Liver (tissue), 8 donors: ENCODE measurements at regions not wholly inside any gene's neighbourhood (a gene's known extent, or its start where the extent isn't known, plus 50 kb on each side); places are given as distances from the start of the nearest gene placed in this dataset.

Experiments used
- DNase-seq: peaks from one replicate; pipeline ENCODE4 v3.0.0-alpha.2; 2017; ENCODE audit warnings: low spot score
- H3K27ac ChIP-seq, 2 donors: one replicate each; pipeline ENCODE4 v1.7.0; 2013; ENCODE audit warnings: inconsistent platforms in 2 of 2, low read length in 2 of 2, control low read depth in 1 of 2, low read depth in 1 of 2, mild to moderate bottlenecking in 1 of 2
- H3K27me3 ChIP-seq, 4 donors: one replicate each; pipeline versions ENCODE4 v1.6.1 to v1.7.0; 2013; ENCODE audit warnings: low read length in 3 of 4, inconsistent platforms in 1 of 4, mild to moderate bottlenecking in 1 of 4, moderate library complexity in 1 of 4; ENCODE audit not compliant: control insufficient read depth in 4 of 4, insufficient read depth in 4 of 4
- H3K36me3 ChIP-seq, 4 donors: one replicate each; pipeline versions ENCODE4 v1.6.1 to v1.7.0; 2013; ENCODE audit warnings: low read length in 3 of 4, mild to moderate bottlenecking in 3 of 4, low read depth in 1 of 4, moderate library complexity in 1 of 4; ENCODE audit not compliant: control insufficient read depth in 4 of 4, insufficient read depth in 3 of 4
- H3K4me1 ChIP-seq, 4 donors: one replicate each; pipeline versions ENCODE4 v1.6.1 to v1.7.0; 2013; ENCODE audit warnings: low read length in 3 of 4, mild to moderate bottlenecking in 3 of 4, moderate library complexity in 1 of 4; ENCODE audit not compliant: control insufficient read depth in 4 of 4, insufficient read depth in 4 of 4
- H3K4me3 ChIP-seq, 3 donors: one replicate each; pipeline versions ENCODE4 v1.6.1 to v1.7.0; 2013; ENCODE audit warnings: low read length in 3 of 3, control low read depth in 1 of 3, low read depth in 1 of 3, mild to moderate bottlenecking in 1 of 3
- H3K9ac ChIP-seq, 2 donors: one replicate each; pipeline ENCODE4 v1.7.0; 2013; ENCODE audit warnings: low read length in 2 of 2, mild to moderate bottlenecking in 2 of 2, moderate library complexity in 2 of 2, control low read depth in 1 of 2, low read depth in 1 of 2
- H3K9me3 ChIP-seq, 4 donors: one replicate each; pipeline versions ENCODE4 v1.6.1 to v1.7.0; 2013; ENCODE audit warnings: low read length in 3 of 4; ENCODE audit not compliant: control insufficient read depth in 4 of 4
- ATF3 ChIP-seq: IDR thresholded peaks from 2 replicates; pipeline ENCODE4 v1.6.1; 2016; ENCODE audit warnings: antibody characterized with exemption
- CTCF ChIP-seq: fragments of 150-350 bp; IDR thresholded peaks from 2 replicates; pipeline ENCODE4 v1.5.1; 2017; ENCODE audit warnings: improper control_type of control experiment, low read depth, low read length; ENCODE audit not compliant: missing input control
- EGR1 ChIP-seq, 2 donors: IDR thresholded peaks; 2 replicates each; pipeline ENCODE4 v1.6.1; 2016 to 2018; ENCODE audit warnings: antibody characterized with exemption in 2 of 2, low read depth in 2 of 2
- FOXA1 ChIP-seq: IDR thresholded peaks from 2 replicates; pipeline ENCODE4 v1.6.1; 2016; ENCODE audit warnings: antibody characterized with exemption
- FOXA2 ChIP-seq: IDR thresholded peaks from 2 replicates; pipeline ENCODE4 v1.6.1; 2016; ENCODE audit warnings: antibody characterized with exemption
- GABPA ChIP-seq, 2 donors: IDR thresholded peaks in 1 of 2; conservative IDR thresholded peaks in 1 of 2; 2 replicates each; pipeline ENCODE4 v1.6.1; 2016; ENCODE audit warnings: antibody characterized with exemption in 2 of 2, mild to moderate bottlenecking in 1 of 2, moderate library complexity in 1 of 2
- HNF4A ChIP-seq, 2 donors: conservative IDR thresholded peaks; 2 replicates each; pipeline ENCODE4 v1.6.1; 2016; ENCODE audit warnings: antibody characterized with exemption in 2 of 2, mild to moderate bottlenecking in 2 of 2
- HNF4G ChIP-seq: IDR thresholded peaks from 2 replicates; pipeline ENCODE4 v1.6.1; 2016; ENCODE audit warnings: antibody characterized with exemption
- JUND ChIP-seq, 2 donors: IDR thresholded peaks; 2 replicates each; pipeline ENCODE4 v1.6.1; 2016; ENCODE audit warnings: antibody characterized with exemption in 2 of 2
- MAX ChIP-seq: IDR thresholded peaks from 2 replicates; pipeline ENCODE4 v1.6.1; 2016; ENCODE audit warnings: antibody characterized with exemption
- NR2F2 ChIP-seq: IDR thresholded peaks from 2 replicates; pipeline ENCODE4 v1.6.1; 2016; ENCODE audit warnings: antibody characterized with exemption
- RAD21 ChIP-seq, 2 donors: IDR thresholded peaks; 2 replicates each; pipeline ENCODE4 v1.6.1; 2016; ENCODE audit warnings: antibody characterized with exemption in 2 of 2, mild to moderate bottlenecking in 2 of 2
- REST ChIP-seq: IDR thresholded peaks from 2 replicates; pipeline ENCODE4 v1.6.1; 2016; ENCODE audit warnings: antibody characterized with exemption, mild to moderate bottlenecking
- RXRA ChIP-seq, 2 donors: IDR thresholded peaks; 2 replicates each; pipeline ENCODE4 v1.6.1; 2017 to 2018; ENCODE audit warnings: antibody characterized with exemption in 2 of 2, mild to moderate bottlenecking in 1 of 2
- SP1 ChIP-seq: IDR thresholded peaks from 2 replicates; pipeline ENCODE4 v1.6.1; 2018; ENCODE audit warnings: antibody characterized with exemption, mild to moderate bottlenecking
- TAF1 ChIP-seq: conservative IDR thresholded peaks from 2 replicates; pipeline ENCODE4 v1.6.1; 2016; ENCODE audit warnings: antibody characterized with exemption, mild to moderate bottlenecking
- YY1 ChIP-seq: IDR thresholded peaks from 2 replicates; pipeline ENCODE4 v1.6.1; 2016; ENCODE audit warnings: antibody characterized with exemption, mild to moderate bottlenecking
- ZBTB33 ChIP-seq: IDR thresholded peaks from 2 replicates; pipeline ENCODE4 v1.6.1; 2016; ENCODE audit warnings: antibody characterized with exemption
- WGBS: extraction: QIAGEN DNeasy Blood & Tissue Kit; methylation state at CpG from one replicate; pipeline ENCODE4 v1.1.7; 2013; 5-methylcytosine and 5-hydroxymethylcytosine counted together
- donor health status: healthy.
- donor health status: healthy.
- donor health status: healthy.
- donor health status: healthy.
- donor health status: healthy.

- Histone ChIP-seq H3K27ac (no peak overlapping the region), H3K9ac (no peak overlapping the region), H3K9me3 (no peaks in the 10 kb centered on the region), H3K4me3 (no peak overlapping the region), H3K36me3 (no peaks in the 10 kb centered on the region), H3K27me3 (no peaks in the 10 kb centered on the region), H3K4me1 (no peaks in the 10 kb centered on the region)
- DNase-seq, result no peak
- TF ChIP-seq NR2F2 (no peak), MAX (no peak), HNF4A (conservative IDR thresholded peaks at IDR 0.05) (no peak), FOXA2 (no peak), EGR1 (IDR thresholded peaks at IDR 0.05; ENCODE audit: low read depth in 2 of 2) (no peak), JUND (IDR thresholded peaks at IDR 0.05) (no peak)
- WGBS, result 85% methylated on average over 5 of the region's 5 CpGs
These were observed 583.0 kb upstream of the KLHL29 start for GRCh38 chr2:22801970-22802369.

- Histone ChIP-seq H3K27ac (no peak overlapping the region), H3K27me3 (no peaks in the 10 kb centered on the region), H3K9me3 (no peaks in the 10 kb centered on the region), H3K36me3 (no peaks in the 10 kb centered on the region), H3K4me1 (no peaks in the 10 kb centered on the region), H3K9ac (no peak overlapping the region), H3K4me3 (no peak overlapping the region)
- DNase-seq, result no peak
- TF ChIP-seq RXRA (IDR thresholded peaks at IDR 0.05), result no peak
- no peak for TF ChIP-seq GABPA (IDR thresholded peaks at IDR 0.05 in 1 of 2, conservative IDR thresholded peaks at IDR 0.05 in 1 of 2)
- TF ChIP-seq SP1, result no peak
- no peak for TF ChIP-seq ATF3
- TF ChIP-seq TAF1, result no peak
- no peak for TF ChIP-seq MAX
- no peak for TF ChIP-seq FOXA1
- no peak for TF ChIP-seq HNF4G
- TF ChIP-seq EGR1 (IDR thresholded peaks at IDR 0.05; ENCODE audit: low read depth in 2 of 2), result no peak
- TF ChIP-seq FOXA2, result no peak
- no peak for TF ChIP-seq ZBTB33
- TF ChIP-seq JUND (IDR thresholded peaks at IDR 0.05), result no peak
- no peak for TF ChIP-seq REST
- no peak for TF ChIP-seq NR2F2
- TF ChIP-seq YY1, result no peak
- no peak for TF ChIP-seq CTCF
- TF ChIP-seq RAD21 (IDR thresholded peaks at IDR 0.05), result no peak
- TF ChIP-seq HNF4A (conservative IDR thresholded peaks at IDR 0.05), result no peak
These were observed 577.1 kb upstream of the KLHL29 start for GRCh38 chr2:22807872-22808271.
